GM12872 (cell line): ENCODE measurements at regions not wholly inside any gene's neighbourhood (a gene's known extent, or its start where the extent isn't known, plus 50 kb on each side); places are given as distances from the start of the nearest gene placed in this dataset.

ENCODE experiments used
- TF ChIP-seq, protein P1 (sequence below): IDR thresholded peaks from 3 replicates; pipeline ENCODE4 v1.5.1; 2011; ENCODE audit warnings: low read depth, mild to moderate bottlenecking, low read length, moderate library complexity; ENCODE audit not compliant: insufficient read depth

GRCh38 chr3:118736107-118736506 is 298.5 kb downstream of the IGSF11 start:
- TF ChIP-seq, protein P1, sequence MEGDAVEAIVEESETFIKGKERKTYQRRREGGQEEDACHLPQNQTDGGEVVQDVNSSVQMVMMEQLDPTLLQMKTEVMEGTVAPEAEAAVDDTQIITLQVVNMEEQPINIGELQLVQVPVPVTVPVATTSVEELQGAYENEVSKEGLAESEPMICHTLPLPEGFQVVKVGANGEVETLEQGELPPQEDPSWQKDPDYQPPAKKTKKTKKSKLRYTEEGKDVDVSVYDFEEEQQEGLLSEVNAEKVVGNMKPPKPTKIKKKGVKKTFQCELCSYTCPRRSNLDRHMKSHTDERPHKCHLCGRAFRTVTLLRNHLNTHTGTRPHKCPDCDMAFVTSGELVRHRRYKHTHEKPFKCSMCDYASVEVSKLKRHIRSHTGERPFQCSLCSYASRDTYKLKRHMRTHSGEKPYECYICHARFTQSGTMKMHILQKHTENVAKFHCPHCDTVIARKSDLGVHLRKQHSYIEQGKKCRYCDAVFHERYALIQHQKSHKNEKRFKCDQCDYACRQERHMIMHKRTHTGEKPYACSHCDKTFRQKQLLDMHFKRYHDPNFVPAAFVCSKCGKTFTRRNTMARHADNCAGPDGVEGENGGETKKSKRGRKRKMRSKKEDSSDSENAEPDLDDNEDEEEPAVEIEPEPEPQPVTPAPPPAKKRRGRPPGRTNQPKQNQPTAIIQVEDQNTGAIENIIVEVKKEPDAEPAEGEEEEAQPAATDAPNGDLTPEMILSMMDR: no peak

DNA sequence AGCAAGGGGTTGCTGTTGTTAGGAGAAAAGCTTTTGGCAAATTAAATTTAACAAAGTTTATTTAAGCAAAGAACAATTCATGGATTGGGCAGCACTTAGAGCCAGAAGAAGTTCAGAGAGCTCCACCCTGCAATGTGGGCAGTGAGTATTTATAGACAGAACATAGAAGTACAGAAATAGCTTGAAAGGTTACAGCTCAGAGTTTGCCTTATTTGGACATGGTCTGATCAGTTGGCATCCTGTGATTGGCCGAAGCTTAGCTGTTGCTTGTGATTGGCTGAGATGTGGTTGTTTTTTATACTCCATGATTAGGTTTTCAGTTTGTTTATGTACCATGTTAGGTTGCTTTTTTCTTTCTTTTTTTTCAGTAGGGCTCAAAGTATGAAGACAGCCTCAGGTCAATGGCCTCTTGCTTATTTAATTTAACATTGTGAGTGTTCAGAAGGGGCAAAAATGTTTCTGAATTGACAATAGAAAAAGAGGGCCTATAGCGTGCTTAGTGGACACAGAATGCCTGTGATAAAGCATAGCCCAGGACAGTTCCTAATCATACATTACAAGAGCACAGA is 293.8 kb downstream of the IGSF11 start:
- TF ChIP-seq, protein P1: no peak

- TF ChIP-seq, protein P1: no peak
Measured at GRCh38 chr3:118742760-118743159, 291.9 kb downstream of the IGSF11 start.

GRCh38 chr3:118744186-118744585 is 290.5 kb downstream of the IGSF11 start:
- TF ChIP-seq, protein P1: no peak

DNA sequence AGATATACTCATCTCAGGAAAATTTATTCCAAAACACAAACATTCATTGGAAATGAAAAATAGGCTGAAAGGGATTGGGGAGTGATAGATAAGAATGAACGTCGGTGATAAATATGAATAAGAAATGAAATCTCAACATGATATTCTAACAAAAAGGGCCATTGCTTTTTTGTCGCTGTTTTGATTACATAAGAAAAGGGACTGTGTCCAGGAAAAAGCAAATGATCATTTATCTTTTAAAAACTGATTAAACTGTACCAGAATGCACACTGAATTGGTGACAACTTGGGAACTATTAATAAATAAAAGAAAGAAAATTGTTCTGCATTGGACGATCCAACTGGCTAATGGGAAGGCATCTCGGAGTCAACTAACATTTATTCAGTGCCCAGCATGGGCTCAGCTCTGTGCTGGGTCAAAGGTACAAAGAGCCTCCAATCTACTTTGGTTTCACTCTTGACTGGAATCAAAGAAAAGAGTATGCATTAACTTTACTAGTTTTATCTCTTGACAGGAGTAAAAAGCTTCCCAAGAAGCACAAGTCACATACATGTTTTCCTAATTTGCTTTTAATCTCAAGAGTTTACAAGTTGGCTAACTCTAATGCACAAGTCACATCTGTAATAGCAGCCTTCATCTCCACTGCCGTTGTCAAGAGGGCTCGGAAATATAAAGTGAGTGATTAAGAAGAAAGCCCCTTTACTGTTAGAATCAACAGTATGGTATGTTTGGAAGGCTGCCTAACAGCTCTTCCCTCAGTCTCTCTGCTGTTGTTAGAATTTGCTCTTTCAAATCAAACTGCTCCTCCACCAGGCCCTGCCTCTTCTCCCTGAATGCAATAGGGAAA is 280.0 kb downstream of the IGSF11 start:
- TF ChIP-seq, protein P1: no peak

GRCh38 chr3:118755253-118755801 is 279.3 kb downstream of the IGSF11 start:
- TF ChIP-seq, protein P1: no peak

GRCh38 chr3:118760585-118761290 is 273.9 kb downstream of the IGSF11 start:
- TF ChIP-seq, protein P1: peak; percentile 36; the same call in 2 of the 3 replicates
